Stimulated activated naive CD4-positive, alpha-beta T cell (primary cell): ENCODE measurements at regions not wholly inside any gene's neighbourhood (a gene's known extent, or its start where the extent isn't known, plus 50 kb on each side); places are given as distances from the start of the nearest gene placed in this dataset.
"Not testable (repeated sequence)": the region's sequence is repeated elsewhere in the genome, so short reads cannot be mapped to it uniquely, and the experiment has no call there.

ENCODE experiments used
- DNase-seq, 6 experiments: peaks; one replicate each; lab custom pipeline; 2025; lab: John Stamatoyannopoulos, UW

DNA sequence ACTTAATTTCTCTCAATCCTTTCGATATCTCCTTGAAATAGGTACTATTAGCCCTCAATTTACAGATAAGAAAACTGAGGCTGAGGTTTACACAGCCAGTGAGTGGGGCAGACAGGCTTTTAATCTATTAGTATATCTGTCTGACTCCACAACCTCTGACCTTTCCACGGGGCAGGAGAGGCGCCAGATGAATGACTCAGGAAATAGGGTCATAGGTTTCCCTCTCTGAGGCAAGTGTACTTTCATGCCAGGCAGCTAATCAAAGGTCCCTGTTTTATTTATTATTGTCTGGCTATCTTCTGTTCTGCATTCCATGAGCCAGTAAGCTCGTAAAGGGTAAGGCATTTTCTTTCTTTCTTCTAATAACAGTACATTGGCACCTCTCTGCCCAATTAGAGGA, 79.6 kb upstream of the KLF4 start:
- no peak for DNase-seq

DNA sequence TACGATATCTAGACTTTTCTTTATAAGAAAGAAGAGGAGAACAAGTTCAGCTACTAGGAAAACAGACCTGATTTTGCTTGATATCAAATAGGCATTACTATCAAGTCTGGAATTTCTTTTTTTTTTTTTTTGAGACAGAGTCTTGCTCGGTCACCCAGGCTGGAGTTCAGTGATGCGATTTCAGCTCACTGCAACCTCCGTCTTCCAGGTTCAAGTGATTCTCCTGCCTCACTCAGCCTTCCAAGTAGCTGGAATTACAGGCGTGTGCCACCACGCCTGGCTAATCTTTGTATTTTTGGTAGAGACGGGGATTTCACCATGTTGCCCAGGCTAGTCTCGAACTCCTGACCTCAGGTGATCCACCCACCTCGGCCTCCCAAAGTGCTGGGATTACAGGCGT, 78.8 kb upstream of the KLF4 start:
- not testable (repeated sequence) for DNase-seq

DNA sequence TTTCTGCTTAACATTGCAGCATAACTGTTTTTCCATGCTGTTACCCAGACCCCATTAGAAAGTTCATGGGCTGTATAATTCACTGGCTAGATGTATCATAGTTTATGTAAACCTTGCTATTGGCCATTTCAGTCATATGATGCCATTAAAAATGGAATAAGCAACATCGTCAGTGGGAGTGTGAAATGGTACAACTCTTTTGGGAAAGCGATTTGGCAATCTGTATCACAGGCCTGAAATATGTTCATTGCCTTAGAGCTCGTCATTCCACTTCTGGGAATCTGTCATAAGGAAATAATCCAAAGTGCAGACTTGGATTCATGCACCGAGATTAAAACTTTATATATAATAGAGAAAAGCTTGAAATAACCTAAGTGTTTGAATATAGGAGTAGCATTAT, 77.9 kb upstream of the KLF4 start:
- no peak for DNase-seq

DNA sequence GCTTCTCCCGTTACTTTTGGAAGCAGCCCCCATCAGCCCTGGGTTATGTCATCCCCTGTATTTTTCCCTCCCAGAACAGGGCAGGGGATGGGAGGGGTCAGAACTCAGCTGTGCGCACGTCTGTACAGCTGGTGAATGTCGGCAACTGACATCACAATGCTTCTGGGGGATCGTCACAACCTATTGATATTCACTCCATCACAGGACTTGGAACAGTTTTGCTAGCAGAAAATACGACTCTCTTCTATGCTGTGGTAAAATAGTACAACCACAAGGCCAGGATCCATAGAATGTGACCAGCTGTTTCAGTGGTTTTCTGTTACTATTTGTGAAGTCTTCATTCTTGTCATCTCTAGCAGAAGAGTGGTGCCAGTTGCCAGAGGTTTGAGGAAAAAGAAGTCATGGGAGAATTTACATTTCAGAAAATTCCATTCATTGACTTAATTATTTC, 77.1 kb upstream of the KLF4 start:
- no peak for DNase-seq

DNA sequence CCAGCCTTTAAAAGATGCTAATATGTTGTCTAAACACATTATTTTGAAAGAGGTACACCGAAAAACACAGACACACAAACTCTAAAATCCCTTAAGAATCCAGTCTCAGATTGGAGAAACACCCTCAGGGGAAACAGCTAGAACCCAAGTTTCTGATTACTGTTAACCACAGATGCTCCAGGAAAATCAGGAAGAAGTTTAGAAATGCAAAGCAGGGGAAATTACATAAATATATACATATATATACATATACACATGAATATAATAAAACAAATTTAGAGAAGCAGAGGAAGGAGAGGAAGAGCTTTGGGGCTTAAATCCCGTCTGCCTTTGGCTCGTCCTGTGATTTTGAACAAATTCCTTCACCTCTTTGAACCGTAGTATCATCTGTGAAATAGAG, 73.2 kb upstream of the KLF4 start:
- DNase-seq = no peak

DNA sequence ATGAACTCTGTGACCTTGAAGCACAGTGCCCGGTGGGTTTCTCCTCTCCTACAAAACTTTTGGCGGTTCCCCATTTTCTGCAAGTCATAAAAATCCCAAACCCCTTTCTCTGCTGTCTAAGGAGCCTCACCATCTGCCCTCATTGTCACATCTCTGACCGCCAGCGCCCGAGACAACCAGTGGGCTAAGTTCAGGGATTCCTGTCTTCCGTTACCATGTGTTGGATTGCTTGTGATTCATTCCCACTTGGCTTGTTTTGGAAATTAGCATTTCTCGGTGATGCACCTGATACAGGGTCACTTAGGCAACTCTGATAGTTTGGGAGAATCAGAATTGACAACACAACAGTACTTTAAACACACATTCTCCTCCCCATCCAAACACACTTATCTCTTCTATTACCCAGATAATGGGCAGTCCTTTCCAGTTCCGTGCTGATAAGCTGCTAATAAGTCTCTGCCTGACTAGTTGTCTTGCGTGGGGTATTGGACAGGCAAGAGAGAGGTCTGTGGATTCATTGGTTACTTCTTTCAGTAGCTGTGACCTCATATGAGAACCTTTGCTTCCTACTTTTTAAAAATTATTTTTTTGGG, 70.0 kb upstream of the KLF4 start:
- DNase-seq = no peak

DNA sequence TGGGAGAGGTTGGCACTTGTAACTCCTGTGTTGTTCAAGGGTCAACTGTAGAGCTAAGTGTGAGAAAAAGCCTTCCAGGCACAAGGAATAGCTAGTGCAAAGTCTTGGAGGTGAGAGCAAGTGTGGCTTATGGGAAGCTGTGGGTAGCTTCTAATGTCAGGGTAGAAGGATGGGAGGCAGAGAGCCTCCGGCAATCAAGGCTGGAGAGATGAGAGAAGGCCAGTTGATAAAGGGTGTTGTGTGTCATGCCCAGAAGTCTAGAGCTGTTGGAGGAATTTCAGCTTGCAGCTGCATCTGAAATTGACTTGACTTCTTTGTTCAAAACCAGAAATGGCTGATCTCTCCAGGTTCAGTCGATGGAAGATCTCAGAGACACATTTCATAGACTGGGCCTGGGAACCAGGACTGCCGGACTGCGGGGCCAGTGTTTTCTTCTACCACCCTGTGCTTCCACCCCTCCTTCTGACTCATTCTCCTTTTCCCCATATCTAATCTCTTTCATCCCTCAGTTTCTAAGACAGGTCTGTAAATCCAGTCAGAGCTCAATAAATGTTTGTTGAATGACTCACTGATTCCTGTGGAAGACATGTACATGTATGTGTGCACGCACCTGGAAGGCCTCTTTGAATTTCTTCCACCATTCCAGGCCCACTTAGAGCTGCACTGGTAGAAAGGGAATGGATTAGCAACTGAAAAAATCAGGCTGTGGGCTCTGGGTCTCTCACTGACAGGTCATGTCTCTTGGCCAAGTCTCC, 67.8 kb upstream of the KLF4 start:
- no peak for DNase-seq

DNA sequence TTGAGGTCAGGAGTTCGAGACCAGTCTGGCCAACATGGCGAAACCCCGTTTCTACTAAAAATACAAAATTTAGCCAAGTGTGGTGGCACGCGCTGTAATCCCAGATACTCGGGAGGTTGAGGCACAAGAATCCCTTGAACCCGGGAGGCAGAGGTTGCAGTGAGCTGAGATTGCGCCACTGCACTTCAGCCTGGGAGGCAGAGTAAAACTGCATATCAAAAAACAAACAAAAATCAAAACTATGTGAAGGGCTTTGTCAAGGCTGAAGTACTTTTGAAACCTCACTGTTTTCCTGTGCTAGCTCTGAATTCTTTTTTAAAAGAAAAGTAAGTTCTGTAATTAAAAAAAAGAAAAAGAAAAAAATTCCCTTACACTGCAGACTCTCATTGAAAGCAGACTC, 65.1 kb upstream of the KLF4 start:
- no peak for DNase-seq

DNA sequence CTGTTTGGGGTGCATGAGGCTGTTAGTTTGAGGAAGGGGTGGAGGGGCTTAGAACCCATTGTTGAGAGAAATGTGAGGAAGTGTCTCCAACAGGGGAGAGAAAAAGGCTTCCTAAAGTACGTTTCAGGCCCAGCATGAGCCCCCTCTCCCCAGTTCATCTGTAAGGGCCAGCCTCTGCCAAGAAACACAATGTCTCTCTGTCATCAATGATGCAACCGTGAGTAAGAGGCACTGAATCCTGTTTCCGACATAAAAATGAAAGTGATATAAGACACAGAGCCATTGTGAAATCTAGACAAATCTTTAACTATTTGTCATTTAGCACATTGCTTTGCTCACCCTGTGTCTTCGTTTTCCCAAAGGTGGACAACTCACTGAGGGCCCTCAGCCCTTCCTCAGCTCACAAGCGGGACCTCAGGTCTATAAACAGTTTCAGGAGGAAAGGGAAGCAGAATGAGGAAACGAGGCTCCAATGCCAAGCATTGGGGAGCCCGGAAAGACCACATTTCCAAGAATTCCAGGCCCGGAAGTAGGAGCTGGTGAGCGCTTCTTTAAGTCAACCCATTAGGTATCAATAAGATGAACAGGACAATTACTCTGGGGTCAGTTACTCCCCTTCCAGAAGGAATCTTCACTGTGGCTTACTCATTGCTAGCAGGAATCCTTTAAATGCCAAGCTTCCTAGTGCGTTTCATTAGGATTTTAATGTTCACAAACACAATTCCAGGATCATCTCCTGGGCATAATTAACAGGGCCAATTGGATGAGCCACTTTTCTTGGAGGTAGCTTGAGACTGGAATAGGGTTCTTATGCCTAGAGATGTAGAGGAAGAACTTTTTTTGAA, 59.0 kb upstream of the KLF4 start:
- DNase-seq = no peak

DNA sequence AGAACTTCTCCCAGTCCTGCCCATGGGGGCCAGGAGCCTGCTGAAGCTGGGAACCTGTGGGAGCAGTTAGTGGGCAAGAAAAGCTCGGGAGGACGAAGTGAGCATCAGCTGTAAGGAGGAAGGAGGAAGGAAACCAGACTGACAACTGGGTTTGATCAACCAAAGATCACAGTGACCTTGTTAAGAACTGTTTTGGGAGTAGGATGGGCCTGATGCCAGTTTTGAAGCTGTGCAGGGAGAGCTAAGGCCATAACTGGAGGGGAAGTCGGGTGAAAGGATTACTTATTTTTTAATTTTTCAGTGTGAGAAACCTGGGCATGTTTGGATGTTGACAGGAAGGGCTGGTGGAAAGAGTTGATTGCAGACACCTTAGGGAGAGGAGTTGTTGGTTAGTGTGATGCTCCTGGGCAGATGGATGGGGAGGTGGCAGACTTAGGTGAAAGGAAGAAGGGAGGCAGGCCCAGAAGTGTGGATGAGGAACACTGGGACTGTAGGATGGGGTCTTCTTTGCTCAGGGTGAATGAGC, 58.3 kb upstream of the KLF4 start:
- DNase-seq = no peak

DNA sequence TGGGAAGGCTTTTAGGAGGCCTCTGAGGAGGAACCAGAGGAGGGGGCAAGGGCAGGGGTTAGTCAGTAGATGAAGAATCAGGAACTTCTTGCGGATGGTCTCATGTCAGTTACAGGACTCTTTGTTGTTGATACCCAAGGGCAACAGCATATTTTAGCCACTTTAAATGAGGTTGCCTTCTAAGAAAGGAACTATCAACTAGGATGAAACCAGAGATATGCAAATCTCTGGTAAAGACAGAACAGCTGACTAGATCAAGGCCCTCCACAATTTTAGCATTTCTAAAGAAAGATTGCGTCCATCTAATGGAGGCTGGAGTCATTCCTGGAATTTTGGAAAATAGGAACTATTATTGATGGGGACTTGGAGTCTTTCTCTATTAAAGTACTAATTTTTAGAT, 57.7 kb upstream of the KLF4 start:
- DNase-seq = no peak

DNA sequence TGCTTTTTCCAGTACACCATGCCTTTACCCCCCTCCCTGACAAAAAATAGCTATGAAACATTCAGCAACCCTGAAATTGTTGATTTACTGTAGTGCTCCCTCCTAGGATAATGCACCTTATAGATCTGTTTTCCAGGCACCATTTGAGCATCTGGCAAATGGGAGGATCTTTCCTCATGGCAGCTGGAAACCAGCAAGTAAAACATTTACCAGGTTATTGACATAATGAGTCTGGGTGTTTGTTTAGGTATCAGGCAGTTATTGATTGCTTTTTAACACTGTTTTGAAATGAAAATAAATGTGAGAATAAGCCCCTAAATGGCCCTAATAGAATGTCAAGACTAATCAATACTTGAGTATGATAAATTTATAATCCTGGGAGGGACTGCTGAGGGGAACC, 57.3 kb upstream of the KLF4 start:
- no peak for DNase-seq

DNA sequence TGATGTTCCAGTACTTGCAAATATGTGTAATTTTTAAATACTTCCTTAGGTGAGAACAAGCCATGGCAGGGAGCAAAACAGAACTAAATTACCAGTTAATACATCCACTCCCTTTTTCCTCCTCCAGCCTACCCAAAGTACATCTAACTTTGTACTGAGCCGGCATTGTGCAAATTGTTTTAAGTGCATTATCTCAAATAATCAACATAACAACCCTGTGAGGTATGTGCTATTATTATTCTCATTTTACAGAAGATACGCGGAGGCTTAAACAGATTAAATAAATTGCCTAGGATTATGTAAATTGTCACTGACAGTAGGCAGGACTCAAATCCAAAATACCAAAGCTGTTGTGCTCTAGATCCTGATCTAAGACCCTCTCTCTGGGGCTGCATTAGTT, 55.5 kb upstream of the KLF4 start:
- DNase-seq = no peak

DNA sequence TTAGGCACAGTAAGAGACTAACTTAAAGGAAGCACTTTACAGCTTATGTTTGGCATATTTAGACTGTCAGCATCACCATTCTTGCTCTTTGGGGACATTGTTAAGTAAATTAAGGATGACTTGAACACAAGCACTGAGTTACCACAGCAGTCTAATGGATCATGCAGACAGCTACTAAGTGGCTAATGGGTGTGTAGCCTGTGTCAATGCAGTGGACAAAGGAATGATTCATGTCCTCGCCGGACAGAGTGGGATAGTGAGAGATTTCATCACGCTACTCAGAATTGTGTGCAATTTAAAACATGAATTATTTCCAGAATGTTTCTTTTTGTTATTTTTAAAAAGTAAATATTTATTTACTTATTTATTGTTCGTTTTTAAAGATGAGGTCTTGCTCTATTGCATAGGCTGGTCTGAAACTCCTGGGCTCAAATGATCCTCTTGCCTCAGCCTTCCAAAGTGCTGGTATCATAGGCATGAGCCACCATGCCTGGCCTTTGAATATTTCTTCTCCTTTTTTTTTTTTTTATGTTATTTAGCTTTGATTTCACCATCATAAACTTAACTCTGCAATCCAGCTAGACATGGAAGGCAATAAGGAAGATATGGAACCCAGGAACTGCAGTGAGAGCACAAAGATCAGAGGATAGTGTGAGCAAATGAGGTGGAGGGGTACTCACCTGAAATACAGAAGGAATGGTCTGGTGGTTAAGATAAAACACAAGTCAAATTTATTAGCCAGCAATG, 53.0 kb upstream of the KLF4 start:
- no peak for DNase-seq

DNA sequence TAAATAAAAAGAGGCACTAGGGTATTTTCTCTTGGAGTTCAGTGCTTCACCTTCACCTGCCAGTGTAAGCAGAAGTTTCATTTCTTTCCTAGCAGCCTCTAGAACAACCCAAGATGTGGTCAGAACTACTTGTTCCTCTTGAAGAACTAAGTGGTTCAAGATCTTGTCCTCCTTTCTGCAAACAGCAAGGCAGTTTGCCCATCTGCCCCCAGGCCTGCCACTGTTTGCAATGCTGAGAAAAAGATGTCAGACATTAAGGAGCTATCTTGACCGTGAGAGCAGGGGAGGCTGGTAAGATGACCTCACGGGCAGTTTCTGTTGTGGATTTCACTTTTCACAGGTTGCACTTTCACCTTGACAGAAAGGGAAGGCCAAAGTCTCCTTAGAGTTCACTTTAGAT, 52.0 kb upstream of the KLF4 start:
- DNase-seq = no peak

DNA sequence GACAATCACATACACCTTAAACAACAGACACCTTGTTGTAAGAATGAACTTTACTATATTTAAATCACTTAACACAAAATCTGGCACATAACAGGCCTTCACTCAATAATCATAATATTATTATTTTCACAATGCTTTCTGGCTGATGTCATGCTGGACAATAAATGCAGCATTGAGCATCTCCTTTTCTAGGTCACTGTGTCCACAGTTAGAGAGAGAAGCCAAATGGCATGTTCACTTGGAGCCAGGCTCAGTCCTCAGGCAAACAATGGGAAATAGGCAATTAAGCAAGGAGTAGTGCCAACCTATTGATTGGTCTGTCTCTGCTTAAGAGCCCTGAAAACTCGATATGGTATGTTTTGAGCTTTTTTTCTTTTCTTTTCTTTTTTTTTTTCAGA, 50.6 kb upstream of the KLF4 start:
- DNase-seq = no peak

DNA sequence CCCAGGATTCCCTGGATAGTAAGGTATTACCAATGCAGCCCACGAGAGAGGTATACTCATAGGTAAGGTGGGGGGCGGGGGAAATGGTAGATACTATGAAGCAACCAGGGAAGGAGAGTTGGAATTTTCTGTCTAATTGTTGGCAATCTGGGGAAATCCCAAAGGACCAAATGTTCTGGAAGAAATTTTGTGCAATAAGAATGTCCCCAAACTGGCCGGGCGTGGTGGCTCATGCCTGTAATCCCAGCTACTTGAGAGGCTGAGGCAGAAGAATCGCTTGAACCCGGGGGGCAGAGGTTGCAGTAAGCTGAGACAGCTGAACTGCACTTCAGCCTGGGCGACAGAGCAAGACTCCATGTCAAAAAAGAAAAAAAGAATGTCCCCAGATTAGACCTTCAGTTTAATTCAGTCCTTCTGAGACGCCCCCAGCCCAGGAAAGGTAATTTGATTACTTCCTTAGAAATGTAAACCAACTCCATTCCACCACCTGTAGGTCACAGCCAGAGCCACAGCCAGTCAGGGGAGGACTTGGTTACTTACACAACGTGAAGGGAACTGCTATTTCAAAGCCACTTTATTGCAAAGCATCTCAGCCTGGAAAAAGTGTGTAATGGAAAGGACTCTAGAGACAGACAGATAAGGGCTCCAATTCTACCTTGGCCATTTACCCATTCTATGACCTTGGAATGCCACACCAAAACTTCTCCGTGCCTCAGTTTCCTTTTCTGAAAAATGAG, 50.0 kb upstream of the KLF4 start:
- no peak for DNase-seq
